CD8-positive, alpha-beta memory T cell (primary cell): ENCODE measurements at regions not wholly inside any gene's neighbourhood (a gene's known extent, or its start where the extent isn't known, plus 50 kb on each side); places are given as distances from the start of the nearest gene placed in this dataset.

Experiments used
- CTCF ChIA-PET: fragments of 350-600 bp; sonication (Branson Sonifier 250); formaldehyde crosslinking; loops from one replicate; lab custom pipeline; 2021; ENCODE audit warnings: antibody characterized with exemption; lab: Charles Lee
- POLR2A ChIA-PET: fragments of 350-600 bp; sonication (Branson Sonifier 250); formaldehyde crosslinking; loops from one replicate; lab custom pipeline; 2021; ENCODE audit warnings: antibody characterized with exemption; lab: Charles Lee
- DNase-seq, 5 donors: peaks; one replicate each; pipeline versions ENCODE4 v3.0.0 to v3.0.0-alpha.2; 2020 to 2022; ENCODE audit warnings: mixed read lengths in 1 of 5
- H3K27ac ChIP-seq: one replicate; pipeline ENCODE4 v1.7.0; 2013; ENCODE audit warnings: low read depth, mild to moderate bottlenecking, low read length, moderate library complexity
- H3K27me3 ChIP-seq: 2 replicates; pipeline ENCODE4 v1.7.0; 2013; ENCODE audit warnings: low read length, mild to moderate bottlenecking; ENCODE audit not compliant: insufficient read depth, poor library complexity, severe bottlenecking
- H3K36me3 ChIP-seq: 2 replicates; pipeline ENCODE4 v1.7.0; 2013; ENCODE audit warnings: mild to moderate bottlenecking, low read length, moderate library complexity; ENCODE audit not compliant: insufficient read depth
- H3K4me1 ChIP-seq: 2 replicates; pipeline ENCODE4 v1.7.0; 2013; ENCODE audit warnings: mild to moderate bottlenecking, low read length, moderate library complexity; ENCODE audit not compliant: insufficient read depth
- H3K4me3 ChIP-seq: 2 replicates; pipeline ENCODE4 v1.7.0; 2013; ENCODE audit warnings: mild to moderate bottlenecking, low read length
- H3K9me3 ChIP-seq: 2 replicates; pipeline ENCODE4 v1.7.0; 2013; ENCODE audit warnings: mild to moderate bottlenecking, low read length
- H3K27ac Mint-ChIP-seq, 8 donors: one replicate each; pipeline ENCODE4 v1.8.0; 2020 to 2021; ENCODE audit warnings: mixed read lengths in 8 of 8, mild to moderate bottlenecking in 6 of 8, inconsistent platforms in 3 of 8, moderate library complexity in 3 of 8
- H3K27me3 Mint-ChIP-seq, 2 donors: one replicate each; pipeline ENCODE4 v1.8.0; 2020 to 2021; ENCODE audit warnings: mixed read lengths in 2 of 2, mild to moderate bottlenecking in 1 of 2, moderate library complexity in 1 of 2
- H3K36me3 Mint-ChIP-seq, 3 donors: one replicate each; pipeline ENCODE4 v1.8.0; 2020 to 2021; ENCODE audit warnings: mixed read lengths in 3 of 3, inconsistent platforms in 1 of 3, mild to moderate bottlenecking in 1 of 3
- H3K4me1 Mint-ChIP-seq, 3 donors: one replicate each; pipeline ENCODE4 v1.8.0; 2020 to 2021; ENCODE audit warnings: mixed read lengths in 3 of 3, inconsistent platforms in 1 of 3, mild to moderate bottlenecking in 1 of 3
- H3K4me3 Mint-ChIP-seq, 7 donors: one replicate each; pipeline ENCODE4 v1.8.0; 2020 to 2021; ENCODE audit warnings: mixed read lengths in 7 of 7, mild to moderate bottlenecking in 6 of 7, moderate library complexity in 4 of 7, inconsistent platforms in 2 of 7
- H3K9me3 Mint-ChIP-seq, 5 donors: one replicate each; pipeline ENCODE4 v1.8.0; 2020 to 2022; ENCODE audit warnings: mixed read lengths in 5 of 5, mild to moderate bottlenecking in 3 of 5, moderate library complexity in 2 of 5, inconsistent platforms in 1 of 5

DNA sequence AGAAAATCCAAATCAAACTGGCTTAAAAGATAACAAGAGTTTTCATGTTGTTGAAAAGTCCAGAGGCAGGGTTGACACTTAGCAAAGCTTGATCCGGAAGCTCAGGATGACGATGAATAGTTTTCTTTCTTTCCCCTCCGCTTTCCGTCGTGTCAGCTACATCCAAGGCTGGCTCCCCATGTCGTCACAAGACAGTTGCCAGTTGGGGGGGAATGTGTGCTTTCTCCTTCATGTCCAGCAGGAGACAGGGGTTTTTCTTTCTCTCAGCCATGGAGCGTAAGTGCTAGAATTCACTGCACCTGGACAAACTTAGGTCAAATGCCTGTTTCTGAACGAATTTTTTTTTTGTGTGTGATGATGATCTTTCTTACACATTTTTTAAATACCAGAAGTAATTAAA, 273.8 kb upstream of the RGMA start:
- Mint-ChIP-seq H3K9me3 (no peaks in the 10 kb centered on the region), H3K27me3 (peaks cover 18 to 30% of the 10 kb centered on the region in 2 donors), H3K36me3 (no peaks in the 10 kb centered on the region), H3K4me3 (no peak overlapping the region), H3K27ac (no peak overlapping the region), H3K4me1 (no peaks in the 10 kb centered on the region)
- DNase-seq: no peak
- H3K4me1 ChIP-seq: no peaks in the 10 kb centered on the region
- H3K27ac ChIP-seq: no peak overlapping the region
- peaks cover 4% of the 10 kb centered on the region for H3K27me3 ChIP-seq
- no peak overlapping the region for H3K4me3 ChIP-seq
- no peaks in the 10 kb centered on the region for H3K36me3 ChIP-seq
- POLR2A ChIA-PET: no interaction called here
- CTCF ChIA-PET: no interaction called here
- H3K9me3 ChIP-seq: no peaks in the 10 kb centered on the region

DNA sequence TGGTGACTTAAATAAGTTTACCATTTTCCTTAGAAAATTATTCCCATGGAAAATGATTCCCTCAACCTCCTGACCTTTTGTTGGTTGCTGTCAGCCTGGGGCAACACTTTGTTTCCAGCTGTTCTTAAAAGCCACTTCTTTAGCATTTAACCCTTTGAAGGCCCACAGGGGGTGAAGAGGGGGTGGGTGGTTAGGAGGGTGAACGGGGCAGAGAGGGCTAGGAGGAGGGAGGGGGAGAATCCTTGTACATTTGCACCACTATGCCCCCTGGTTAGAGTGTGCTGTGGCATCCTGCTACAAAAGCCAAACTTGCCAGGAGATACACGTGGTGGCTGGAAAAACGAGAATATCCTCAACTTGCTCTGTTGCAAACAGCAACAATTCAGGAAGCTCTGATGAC, 273.2 kb upstream of the RGMA start:
- H3K36me3 ChIP-seq: no peaks in the 10 kb centered on the region
- no peak for DNase-seq
- CTCF ChIA-PET: no interaction called here
- Mint-ChIP-seq H3K27me3 (peaks cover 18 to 26% of the 10 kb centered on the region in 2 donors), H3K9me3 (no peaks in the 10 kb centered on the region), H3K36me3 (no peaks in the 10 kb centered on the region), H3K4me1 (no peaks in the 10 kb centered on the region), H3K4me3 (no peak overlapping the region), H3K27ac (no peak overlapping the region)
- no peak overlapping the region for H3K27ac ChIP-seq
- no peaks in the 10 kb centered on the region for H3K4me1 ChIP-seq
- no peaks in the 10 kb centered on the region for H3K9me3 ChIP-seq
- H3K4me3 ChIP-seq: no peak overlapping the region
- POLR2A ChIA-PET: no interaction called here
- H3K27me3 ChIP-seq: peaks cover 4% of the 10 kb centered on the region

DNA sequence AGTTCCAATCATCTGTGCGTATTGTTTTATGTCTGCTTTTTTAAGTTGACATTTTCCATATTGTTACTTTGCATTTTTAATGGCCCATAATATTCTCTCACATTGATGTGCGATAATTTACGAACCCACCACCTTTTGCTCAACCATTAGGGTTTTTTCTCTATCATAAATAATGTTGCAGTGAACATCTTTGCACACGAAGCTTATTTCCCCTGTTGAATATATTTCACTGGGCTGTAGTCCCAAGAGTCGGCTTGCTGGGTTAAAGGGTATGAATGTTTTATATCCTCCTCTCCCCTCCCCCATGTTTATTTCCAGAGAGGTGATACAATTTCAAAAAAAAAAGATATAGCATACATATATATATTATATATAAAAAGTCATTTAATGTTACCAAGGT, 272.7 kb upstream of the RGMA start:
- H3K36me3 Mint-ChIP-seq: no peaks in the 10 kb centered on the region
- Histone ChIP-seq H3K4me3 (no peak overlapping the region), H3K27me3 (peaks cover 4% of the 10 kb centered on the region), H3K36me3 (no peaks in the 10 kb centered on the region), H3K27ac (no peak overlapping the region), H3K4me1 (no peaks in the 10 kb centered on the region), H3K9me3 (no peaks in the 10 kb centered on the region)
- H3K27ac Mint-ChIP-seq: no peak overlapping the region
- no peak for DNase-seq
- no peaks in the 10 kb centered on the region for H3K4me1 Mint-ChIP-seq
- H3K4me3 Mint-ChIP-seq: no peak overlapping the region
- H3K27me3 Mint-ChIP-seq: peaks cover 18 to 26% of the 10 kb centered on the region in 2 donors
- no peaks in the 10 kb centered on the region for H3K9me3 Mint-ChIP-seq
- ChIA-PET POLR2A (no interaction called here), CTCF (no interaction called here)

DNA sequence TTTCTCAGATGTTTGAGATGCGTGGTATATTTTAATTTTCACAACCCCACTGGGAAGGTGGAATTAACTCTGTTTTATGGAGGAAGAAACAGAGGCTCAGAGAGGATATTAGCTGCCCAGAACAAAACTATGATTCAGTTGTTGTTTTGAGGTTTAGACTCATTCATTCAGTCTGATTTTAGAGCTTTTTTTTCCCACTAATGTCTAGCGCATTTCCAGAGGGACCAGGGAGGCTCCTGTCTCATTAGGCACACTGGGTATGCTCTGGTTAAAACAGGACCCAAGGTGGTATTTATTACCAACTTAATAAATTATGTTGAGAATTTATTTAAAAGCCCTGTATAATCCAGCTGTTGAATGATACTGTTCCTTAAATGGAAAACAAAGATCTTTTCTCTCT, 272.0 kb upstream of the RGMA start:
- Mint-ChIP-seq H3K4me3 (no peak overlapping the region), H3K9me3 (no peaks in the 10 kb centered on the region), H3K27me3 (peaks cover 14 to 20% of the 10 kb centered on the region in 2 donors), H3K36me3 (no peaks in the 10 kb centered on the region), H3K4me1 (no peaks in the 10 kb centered on the region), H3K27ac (no peak overlapping the region)
- ChIA-PET POLR2A (no interaction called here), CTCF (no interaction called here)
- Histone ChIP-seq H3K4me3 (no peak overlapping the region), H3K27ac (no peak overlapping the region), H3K4me1 (no peaks in the 10 kb centered on the region), H3K9me3 (no peaks in the 10 kb centered on the region), H3K27me3 (peaks cover 4% of the 10 kb centered on the region), H3K36me3 (no peaks in the 10 kb centered on the region)
- DNase-seq: no peak

DNA sequence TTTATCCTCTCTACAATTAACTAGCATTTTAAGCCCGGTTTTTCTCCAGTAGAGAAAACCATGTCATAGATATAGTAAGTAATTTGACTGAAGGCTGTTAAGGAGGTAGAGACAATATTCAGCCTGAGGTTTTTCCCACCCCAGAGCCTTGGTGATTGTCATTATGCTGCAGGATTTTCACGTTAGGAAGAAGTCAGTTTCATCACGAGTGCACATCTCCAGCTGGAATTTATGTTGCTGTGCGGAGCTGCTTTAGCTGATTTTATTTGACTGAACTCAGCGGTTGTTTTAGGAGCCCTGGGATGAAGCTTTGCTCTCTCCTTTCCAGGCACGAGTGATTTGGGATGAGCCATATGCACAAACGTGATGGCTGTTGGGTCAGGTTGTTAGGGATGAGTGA, 271.3 kb upstream of the RGMA start:
- DNase-seq: no peak
- no peaks in the 10 kb centered on the region for H3K4me1 ChIP-seq
- H3K27me3 ChIP-seq: no peaks in the 10 kb centered on the region
- no peak overlapping the region for H3K4me3 Mint-ChIP-seq
- ChIA-PET CTCF (no interaction called here), POLR2A (no interaction called here)
- no peaks in the 10 kb centered on the region for H3K4me1 Mint-ChIP-seq
- no peak overlapping the region for H3K27ac Mint-ChIP-seq
- H3K27ac ChIP-seq: no peak overlapping the region
- H3K9me3 ChIP-seq: no peaks in the 10 kb centered on the region
- H3K9me3 Mint-ChIP-seq: no peaks in the 10 kb centered on the region
- H3K4me3 ChIP-seq: no peak overlapping the region
- peaks cover 12 to 14% of the 10 kb centered on the region in 2 donors for H3K27me3 Mint-ChIP-seq
- no peaks in the 10 kb centered on the region for H3K36me3 Mint-ChIP-seq
- no peaks in the 10 kb centered on the region for H3K36me3 ChIP-seq

DNA sequence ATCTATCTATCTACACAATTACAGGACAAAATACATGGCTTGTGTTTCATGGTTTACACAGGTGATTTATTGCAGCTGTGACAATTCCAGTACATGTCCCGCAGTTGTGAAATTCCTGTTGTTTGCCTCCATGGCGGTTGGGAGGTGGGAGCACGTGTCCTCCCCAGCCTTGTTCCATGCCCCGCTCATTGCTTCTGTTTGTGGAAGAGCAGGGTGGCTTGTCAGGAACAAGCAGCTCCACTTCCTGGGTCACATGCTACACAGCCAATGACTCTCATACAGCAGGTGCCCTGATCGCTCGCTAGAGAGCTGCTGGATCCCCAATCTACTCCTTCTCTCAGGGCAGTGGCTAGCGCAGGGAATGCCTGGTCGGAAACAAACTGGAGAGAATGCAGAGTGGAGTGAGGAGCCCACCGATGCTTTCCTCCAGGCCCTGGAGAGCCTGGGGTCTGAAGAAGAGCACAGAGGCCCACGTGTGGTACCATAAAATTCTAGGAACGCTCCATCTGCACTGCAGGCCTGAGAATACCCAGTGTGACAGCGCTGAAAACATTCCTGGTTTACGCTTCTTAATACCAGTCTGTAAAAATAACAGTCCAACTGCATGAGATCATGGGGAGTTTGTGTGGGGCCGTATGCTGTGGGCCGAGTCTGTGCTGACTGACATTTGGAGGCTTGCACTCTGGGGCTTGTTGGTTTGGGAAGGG, 270.6 kb upstream of the RGMA start:
- Mint-ChIP-seq H3K27ac (no peak overlapping the region), H3K4me3 (no peak overlapping the region), H3K4me1 (no peaks in the 10 kb centered on the region), H3K9me3 (no peaks in the 10 kb centered on the region), H3K27me3 (peaks cover 8 to 9% of the 10 kb centered on the region in 2 donors), H3K36me3 (no peaks in the 10 kb centered on the region)
- POLR2A ChIA-PET: no interaction called here
- Histone ChIP-seq H3K36me3 (no peaks in the 10 kb centered on the region), H3K9me3 (no peaks in the 10 kb centered on the region), H3K27me3 (no peaks in the 10 kb centered on the region), H3K27ac (no peak overlapping the region), H3K4me3 (no peak overlapping the region), H3K4me1 (no peaks in the 10 kb centered on the region)
- CTCF ChIA-PET: no interaction called here
- DNase-seq: no peak

DNA sequence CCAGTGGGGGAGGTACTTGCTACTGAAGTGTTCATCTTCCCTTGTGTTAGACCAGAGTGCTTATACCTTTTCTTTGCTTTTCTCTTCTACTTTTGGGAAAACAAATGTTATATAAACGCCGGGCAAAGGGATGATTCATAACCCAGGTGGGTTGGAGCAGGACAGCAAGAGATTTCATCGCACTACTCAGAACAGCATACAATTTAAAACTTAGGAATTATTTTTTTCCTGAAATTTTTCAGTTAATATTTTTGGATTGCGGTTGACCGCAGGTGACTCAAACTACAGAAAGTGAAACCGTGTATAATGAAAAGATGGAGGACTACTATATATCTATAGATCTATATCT, 270.0 kb upstream of the RGMA start:
- Mint-ChIP-seq H3K27ac (no peak overlapping the region), H3K4me1 (no peaks in the 10 kb centered on the region), H3K27me3 (peaks cover 4 to 6% of the 10 kb centered on the region in 2 donors), H3K4me3 (no peak overlapping the region), H3K9me3 (no peaks in the 10 kb centered on the region), H3K36me3 (no peaks in the 10 kb centered on the region)
- ChIA-PET CTCF (no interaction called here), POLR2A (no interaction called here)
- Histone ChIP-seq H3K27ac (no peak overlapping the region), H3K4me1 (no peaks in the 10 kb centered on the region), H3K27me3 (no peaks in the 10 kb centered on the region), H3K36me3 (no peaks in the 10 kb centered on the region), H3K4me3 (no peak overlapping the region), H3K9me3 (no peaks in the 10 kb centered on the region)
- DNase-seq: no peak

DNA sequence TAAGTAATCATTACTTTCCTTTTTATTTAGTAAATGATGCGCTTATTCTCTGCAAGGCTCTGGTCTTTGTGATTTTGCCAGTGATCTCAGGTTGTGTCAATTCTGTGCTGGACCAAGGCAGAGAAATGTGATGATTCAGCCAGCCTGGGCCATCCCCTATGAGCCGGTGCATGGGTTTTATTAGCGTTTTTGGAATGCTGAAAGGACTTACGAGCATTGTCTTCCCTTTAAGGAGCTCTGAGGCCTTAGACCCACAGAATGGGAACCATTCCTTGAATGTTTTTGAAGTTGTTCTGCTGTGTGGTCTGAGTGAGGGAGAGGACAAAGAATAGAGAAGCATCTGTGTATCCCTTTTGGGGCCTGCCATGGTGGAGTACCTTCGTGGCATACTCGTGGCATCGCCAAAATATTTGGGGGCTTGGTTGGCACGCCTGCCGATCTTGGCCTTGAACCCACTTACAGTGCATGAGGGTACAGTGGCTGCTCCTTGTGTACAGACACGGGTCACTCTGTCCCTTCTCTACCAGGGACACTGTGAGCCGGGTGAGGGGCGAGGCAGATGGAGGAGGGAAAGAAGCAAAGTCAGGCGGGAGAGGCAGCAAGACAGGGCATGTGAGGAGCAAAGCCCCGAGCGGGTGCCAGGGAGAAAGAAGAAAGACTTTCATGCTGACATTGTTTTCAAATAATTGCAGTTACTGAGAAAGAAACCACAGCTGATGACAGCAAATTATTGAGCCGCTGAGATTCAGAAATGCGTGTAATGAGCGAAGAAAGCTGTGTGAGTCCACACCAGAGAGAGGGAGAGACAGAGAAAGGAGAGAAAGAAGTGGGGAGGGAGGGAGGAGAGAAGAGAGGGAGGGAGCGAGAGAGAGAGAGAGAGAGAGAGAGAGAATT, 269.4 kb upstream of the RGMA start:
- Mint-ChIP-seq H3K27ac (no peak overlapping the region), H3K27me3 (peaks cover 3 to 4% of the 10 kb centered on the region in 2 donors), H3K9me3 (no peaks in the 10 kb centered on the region), H3K36me3 (no peaks in the 10 kb centered on the region), H3K4me1 (no peaks in the 10 kb centered on the region), H3K4me3 (no peak overlapping the region)
- Histone ChIP-seq H3K27me3 (no peaks in the 10 kb centered on the region), H3K4me3 (no peak overlapping the region), H3K36me3 (no peaks in the 10 kb centered on the region), H3K4me1 (no peaks in the 10 kb centered on the region), H3K9me3 (no peaks in the 10 kb centered on the region), H3K27ac (no peak overlapping the region)
- CTCF ChIA-PET: interaction anchor here (1.3 kb wide), 1 partner anchor 24 kb away, joined by 3 read pairs; no protein-coding TSS in a partner anchor
- POLR2A ChIA-PET: no interaction called here
- DNase-seq: no peak
